ENCODE measurements at regions not wholly inside any gene's neighbourhood (a gene's known extent, or its start where the extent isn't known, plus 50 kb on each side); places are given as distances from the start of the nearest gene placed in this dataset.
A peak's percentile ranks its signal among the peaks of the same experiment; 100 is the strongest.

GRCh38 chr18:10266334-10266590 is 188.2 kb upstream of the APCDD1 start:
- Histone ChIP-seq H3K9me3 (ENCODE audit: low read depth) (no peaks in the 10 kb centered on the region), H2AFZ (no peak overlapping the region)

GRCh38 chr18:10269261-10269660 is 185.2 kb upstream of the APCDD1 start:
- TF ChIP-seq EZH2phosphoT487 (IDR thresholded peaks at IDR 0.05; ENCODE audit: insufficient read depth, low read depth) (no peak), EZH2 (IDR thresholded peaks at IDR 0.05; ENCODE audit: insufficient read depth, poor library complexity, severe bottlenecking) (no peak)
- Histone ChIP-seq H3K4me2 (ENCODE audit: unreplicated experiment) (no peak overlapping the region), H3K4me1 (ENCODE audit: insufficient read depth) (peaks cover 5% of the 10 kb centered on the region), H3K4me3 (no peak overlapping the region), H3K27ac (no peak overlapping the region), H2AFZ (no peak overlapping the region), H3K36me3 (ENCODE audit: low read depth) (no peaks in the 10 kb centered on the region), H3F3A (ENCODE audit: insufficient read depth) (no peaks in the 10 kb centered on the region), H4K20me1 (ENCODE audit: insufficient read depth) (no peaks in the 10 kb centered on the region), H3K9ac (no peak overlapping the region), H3K79me2 (ENCODE audit: insufficient read depth) (no peaks in the 10 kb centered on the region), H3K9me3 (ENCODE audit: low read depth) (no peaks in the 10 kb centered on the region), H3K27me3 (replicated peaks; ENCODE audit: insufficient read depth) (no peaks in the 10 kb centered on the region), H3K9me2 (ENCODE audit: insufficient read depth) (no peaks in the 10 kb centered on the region)
- no peak for DNase-seq
- in situ Hi-C loops (cut with MboI): no loop called here
- WGBS, 2 experiments (ENCODE audit: low coverage in 1 of 2, low lambda C conversion rate in 2 of 2, missing lambda C conversion rate in 2 of 2): 48 to 56% methylated on average over 1 of the region's 1 CpG

More at GRCh38 chr18:10266334-10266590, 188.2 kb upstream of the APCDD1 start:
- Histone ChIP-seq H3K27ac (no peak overlapping the region), H3K4me1 (ENCODE audit: insufficient read depth) (no peaks in the 10 kb centered on the region; the same call in 1 of the 2 replicates), H3K4me3 (no peak overlapping the region), H4K20me1 (ENCODE audit: insufficient read depth) (no peaks in the 10 kb centered on the region), H3K9ac (no peak overlapping the region), H3K4me2 (ENCODE audit: unreplicated experiment) (no peak overlapping the region), H3K9me2 (ENCODE audit: insufficient read depth) (no peaks in the 10 kb centered on the region), H3K36me3 (ENCODE audit: low read depth) (no peaks in the 10 kb centered on the region), H3K79me2 (ENCODE audit: insufficient read depth) (no peaks in the 10 kb centered on the region), H3K27me3 (replicated peaks; ENCODE audit: insufficient read depth) (no peaks in the 10 kb centered on the region), H3F3A (ENCODE audit: insufficient read depth) (no peaks in the 10 kb centered on the region)
- DNase-seq: no peak
- in situ Hi-C loops (cut with MboI): no loop called here
- WGBS, 2 experiments (ENCODE audit: low coverage in 1 of 2, low lambda C conversion rate in 2 of 2, missing lambda C conversion rate in 2 of 2): 20 to 35% methylated on average over 4 of the region's 4 CpGs
- TF ChIP-seq EZH2 (IDR thresholded peaks at IDR 0.05; ENCODE audit: insufficient read depth, poor library complexity, severe bottlenecking) (no peak), EZH2phosphoT487 (IDR thresholded peaks at IDR 0.05; ENCODE audit: insufficient read depth, low read depth) (no peak)

- no peaks in the 10 kb centered on the region for H3K9me2 ChIP-seq (ENCODE audit: insufficient read depth)
- no peaks in the 10 kb centered on the region for H3K27me3 ChIP-seq (replicated peaks; ENCODE audit: insufficient read depth)
- no peak overlapping the region for H3K4me3 ChIP-seq
- peak overlapping the region; percentile 17 for H2AFZ ChIP-seq
- WGBS, 2 experiments (ENCODE audit: low coverage in 1 of 2, low lambda C conversion rate in 2 of 2, missing lambda C conversion rate in 2 of 2): 48% methylated on average over 8 of the region's 8 CpGs
- in situ Hi-C loops (cut with MboI): no loop called here
- no peaks in the 10 kb centered on the region for H3F3A ChIP-seq (ENCODE audit: insufficient read depth)
- DNase-seq: peak; percentile 63
- no peak for TF ChIP-seq EZH2 (IDR thresholded peaks at IDR 0.05; ENCODE audit: insufficient read depth, poor library complexity, severe bottlenecking)
- no peak for TF ChIP-seq EZH2phosphoT487 (IDR thresholded peaks at IDR 0.05; ENCODE audit: insufficient read depth, low read depth)
- H3K4me1 ChIP-seq (ENCODE audit: insufficient read depth): peaks cover 11% of the 10 kb centered on the region
- no peak overlapping the region for H3K9ac ChIP-seq
- no peak overlapping the region for H3K27ac ChIP-seq
- no peaks in the 10 kb centered on the region for H3K79me2 ChIP-seq (ENCODE audit: insufficient read depth)
- no peaks in the 10 kb centered on the region for H4K20me1 ChIP-seq (ENCODE audit: insufficient read depth)
- H3K9me3 ChIP-seq (ENCODE audit: low read depth): no peaks in the 10 kb centered on the region
- peak overlapping the region; percentile 8 for H3K4me2 ChIP-seq (ENCODE audit: unreplicated experiment)
- no peaks in the 10 kb centered on the region for H3K36me3 ChIP-seq (ENCODE audit: low read depth)
These were observed 184.3 kb upstream of the APCDD1 start for GRCh38 chr18:10270151-10270571.

DNA sequence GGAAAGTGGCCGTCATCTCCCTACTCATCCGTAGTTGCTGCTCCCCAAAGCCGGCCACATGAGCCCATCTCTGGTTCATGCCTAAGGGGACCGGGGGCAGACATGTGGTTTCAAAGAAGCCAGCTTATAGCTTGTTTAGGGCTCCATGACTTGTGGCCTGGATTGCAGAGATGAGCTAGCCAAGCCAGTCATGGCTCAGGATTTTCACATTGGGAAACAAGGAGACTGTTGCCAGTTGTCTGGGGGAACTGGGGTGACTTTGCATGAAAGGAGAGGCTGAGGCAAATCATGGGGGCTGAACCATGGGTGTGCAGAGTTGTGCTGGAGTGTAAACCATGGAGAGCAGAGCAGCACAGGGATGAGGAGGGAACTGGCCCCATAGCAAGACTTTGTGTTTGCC is 183.0 kb upstream of the APCDD1 start:
- no peak overlapping the region for H2AFZ ChIP-seq
- H3K9me2 ChIP-seq (ENCODE audit: insufficient read depth): no peaks in the 10 kb centered on the region
- no peaks in the 10 kb centered on the region for H3K79me2 ChIP-seq (ENCODE audit: insufficient read depth)
- H3K4me1 ChIP-seq (ENCODE audit: insufficient read depth): peaks cover 11% of the 10 kb centered on the region
- TF ChIP-seq EZH2phosphoT487 (IDR thresholded peaks at IDR 0.05; ENCODE audit: insufficient read depth, low read depth) (no peak), EZH2 (IDR thresholded peaks at IDR 0.05; ENCODE audit: insufficient read depth, poor library complexity, severe bottlenecking) (no peak)
- in situ Hi-C loops (cut with MboI): no loop called here
- no peak overlapping the region for H3K27ac ChIP-seq
- DNase-seq: peak; percentile 72
- no peaks in the 10 kb centered on the region for H3F3A ChIP-seq (ENCODE audit: insufficient read depth)
- H3K9ac ChIP-seq: no peak overlapping the region
- no peak overlapping the region for H3K4me3 ChIP-seq
- no peak overlapping the region for H3K4me2 ChIP-seq (ENCODE audit: unreplicated experiment)
- no peaks in the 10 kb centered on the region for H3K36me3 ChIP-seq (ENCODE audit: low read depth)
- no peaks in the 10 kb centered on the region for H3K27me3 ChIP-seq (replicated peaks; ENCODE audit: insufficient read depth)
- H3K9me3 ChIP-seq (ENCODE audit: low read depth): no peaks in the 10 kb centered on the region
- H4K20me1 ChIP-seq (ENCODE audit: insufficient read depth): no peaks in the 10 kb centered on the region
- 84 to 89% methylated on average over 4 of the region's 4 CpGs for WGBS, 2 experiments (ENCODE audit: low coverage in 1 of 2, low lambda C conversion rate in 2 of 2, missing lambda C conversion rate in 2 of 2)

- peak; percentile 87 for DNase-seq
- Histone ChIP-seq H3K4me1 (ENCODE audit: insufficient read depth) (peaks cover 11% of the 10 kb centered on the region), H3K27ac (no peak overlapping the region), H3K9me2 (ENCODE audit: insufficient read depth) (no peaks in the 10 kb centered on the region), H3K27me3 (replicated peaks; ENCODE audit: insufficient read depth) (no peaks in the 10 kb centered on the region), H3F3A (ENCODE audit: insufficient read depth) (no peaks in the 10 kb centered on the region), H3K4me3 (no peak overlapping the region), H4K20me1 (ENCODE audit: insufficient read depth) (no peaks in the 10 kb centered on the region), H2AFZ (peak overlapping the region; percentile 51), H3K9me3 (ENCODE audit: low read depth) (no peaks in the 10 kb centered on the region), H3K9ac (no peak overlapping the region), H3K4me2 (ENCODE audit: unreplicated experiment) (peak overlapping the region; percentile 41), H3K79me2 (ENCODE audit: insufficient read depth) (no peaks in the 10 kb centered on the region), H3K36me3 (ENCODE audit: low read depth) (no peaks in the 10 kb centered on the region)
- WGBS, 2 experiments (ENCODE audit: low coverage in 1 of 2, low lambda C conversion rate in 2 of 2, missing lambda C conversion rate in 2 of 2): 6% methylated on average over 5 of the region's 5 CpGs
- TF ChIP-seq EZH2 (IDR thresholded peaks at IDR 0.05; ENCODE audit: insufficient read depth, poor library complexity, severe bottlenecking) (no peak), EZH2phosphoT487 (IDR thresholded peaks at IDR 0.05; ENCODE audit: insufficient read depth, low read depth) (no peak)
- in situ Hi-C loops (cut with MboI): no loop called here
These were observed 180.1 kb upstream of the APCDD1 start for GRCh38 chr18:10274301-10274700.

Measured in GM23248 (cell line).